D721Med (cell line): ENCODE measurements at regions not wholly inside any gene's neighbourhood (a gene's known extent, or its start where the extent isn't known, plus 50 kb on each side); places are given as distances from the start of the nearest gene placed in this dataset.

Experiments used
- DNase-seq: peaks from one replicate; pipeline ENCODE4 v3.0.0; 2011; ENCODE audit warnings: low spot score; ENCODE audit not compliant: insufficient read length
- FAIRE-seq: peaks from 2 replicates; lab custom pipeline; 2011; peaks lifted over from hg19 to GRCh38; lab: Jason Lieb, UNC
- TF ChIP-seq, protein P1 (sequence below): IDR thresholded peaks from 2 replicates; pipeline ENCODE4 v1.5.1; 2012; ENCODE audit warnings: mild to moderate bottlenecking, control low read depth; ENCODE audit not compliant: insufficient read depth; ENCODE audit errors: missing control alignments

DNA sequence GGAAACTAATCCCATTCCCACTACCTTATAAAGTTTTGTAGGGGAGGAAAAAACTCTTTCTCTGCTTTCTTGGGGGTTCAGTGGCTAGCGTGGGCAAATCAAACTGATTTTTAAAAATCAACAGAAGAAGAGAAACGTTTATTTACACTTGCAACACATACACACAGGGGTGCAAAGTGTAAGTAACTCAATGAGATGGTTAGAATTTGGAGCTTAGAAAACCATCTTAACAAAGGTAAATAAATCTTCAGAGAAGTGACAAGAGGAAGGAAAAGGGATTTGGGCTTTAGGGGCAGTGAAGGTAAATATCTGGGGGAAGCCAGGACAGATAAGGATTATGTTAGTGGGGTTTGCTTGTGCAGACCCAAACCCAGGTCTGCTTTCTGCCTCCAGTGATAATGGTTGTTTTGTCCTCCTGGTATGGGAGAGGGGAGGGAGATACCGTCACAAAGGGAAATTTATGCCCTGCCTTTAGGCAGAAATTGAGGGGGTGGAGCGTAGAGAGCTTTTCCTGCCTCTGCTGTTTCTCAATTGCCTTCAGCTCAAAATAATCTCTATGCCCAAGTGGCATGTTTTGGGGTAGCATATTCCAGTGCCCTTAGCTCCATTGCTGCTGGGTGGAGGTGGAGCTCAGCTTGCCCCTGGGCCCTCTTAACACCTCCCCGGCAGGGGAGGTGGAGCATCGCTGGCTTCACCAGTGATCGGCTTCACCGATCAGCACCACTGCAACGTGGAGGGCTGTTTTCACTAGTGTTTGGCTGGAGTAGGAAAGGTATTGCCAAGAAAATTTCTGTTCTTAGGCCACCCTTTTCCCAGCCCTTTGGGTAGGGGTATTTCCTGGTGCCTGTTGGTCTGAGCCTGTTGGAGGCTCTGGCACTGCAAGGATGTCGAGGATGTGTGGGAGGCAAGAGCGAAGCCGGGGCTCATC, 92.2 kb downstream of the TEX51 start:
- TF ChIP-seq, protein P1, sequence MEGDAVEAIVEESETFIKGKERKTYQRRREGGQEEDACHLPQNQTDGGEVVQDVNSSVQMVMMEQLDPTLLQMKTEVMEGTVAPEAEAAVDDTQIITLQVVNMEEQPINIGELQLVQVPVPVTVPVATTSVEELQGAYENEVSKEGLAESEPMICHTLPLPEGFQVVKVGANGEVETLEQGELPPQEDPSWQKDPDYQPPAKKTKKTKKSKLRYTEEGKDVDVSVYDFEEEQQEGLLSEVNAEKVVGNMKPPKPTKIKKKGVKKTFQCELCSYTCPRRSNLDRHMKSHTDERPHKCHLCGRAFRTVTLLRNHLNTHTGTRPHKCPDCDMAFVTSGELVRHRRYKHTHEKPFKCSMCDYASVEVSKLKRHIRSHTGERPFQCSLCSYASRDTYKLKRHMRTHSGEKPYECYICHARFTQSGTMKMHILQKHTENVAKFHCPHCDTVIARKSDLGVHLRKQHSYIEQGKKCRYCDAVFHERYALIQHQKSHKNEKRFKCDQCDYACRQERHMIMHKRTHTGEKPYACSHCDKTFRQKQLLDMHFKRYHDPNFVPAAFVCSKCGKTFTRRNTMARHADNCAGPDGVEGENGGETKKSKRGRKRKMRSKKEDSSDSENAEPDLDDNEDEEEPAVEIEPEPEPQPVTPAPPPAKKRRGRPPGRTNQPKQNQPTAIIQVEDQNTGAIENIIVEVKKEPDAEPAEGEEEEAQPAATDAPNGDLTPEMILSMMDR = no peak
- no peak for DNase-seq
- no peak for FAIRE-seq

DNA sequence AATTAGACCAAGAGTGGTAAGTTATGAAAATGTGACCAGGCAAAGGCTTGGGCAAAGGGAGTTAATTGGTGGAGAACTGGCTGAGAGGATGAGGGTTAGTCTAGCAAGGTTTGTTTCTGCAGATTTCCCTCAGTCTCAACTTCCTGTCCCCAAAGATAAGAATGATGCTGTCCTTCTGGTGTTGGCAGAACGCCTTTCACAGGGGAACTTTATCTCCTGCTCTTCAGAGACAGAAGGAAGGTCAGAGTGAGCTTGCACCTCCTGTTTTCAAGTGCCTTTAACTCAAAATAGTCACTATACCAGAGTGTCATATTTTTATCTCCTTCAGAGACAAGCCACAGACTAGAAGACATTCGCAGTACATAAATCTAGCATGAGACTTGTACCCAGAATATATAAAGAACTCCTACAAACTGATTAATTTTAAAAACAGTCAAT, 95.7 kb downstream of the TEX51 start:
- FAIRE-seq (no peak), DNase-seq (no peak)
- TF ChIP-seq, protein P1 = no peak

DNA sequence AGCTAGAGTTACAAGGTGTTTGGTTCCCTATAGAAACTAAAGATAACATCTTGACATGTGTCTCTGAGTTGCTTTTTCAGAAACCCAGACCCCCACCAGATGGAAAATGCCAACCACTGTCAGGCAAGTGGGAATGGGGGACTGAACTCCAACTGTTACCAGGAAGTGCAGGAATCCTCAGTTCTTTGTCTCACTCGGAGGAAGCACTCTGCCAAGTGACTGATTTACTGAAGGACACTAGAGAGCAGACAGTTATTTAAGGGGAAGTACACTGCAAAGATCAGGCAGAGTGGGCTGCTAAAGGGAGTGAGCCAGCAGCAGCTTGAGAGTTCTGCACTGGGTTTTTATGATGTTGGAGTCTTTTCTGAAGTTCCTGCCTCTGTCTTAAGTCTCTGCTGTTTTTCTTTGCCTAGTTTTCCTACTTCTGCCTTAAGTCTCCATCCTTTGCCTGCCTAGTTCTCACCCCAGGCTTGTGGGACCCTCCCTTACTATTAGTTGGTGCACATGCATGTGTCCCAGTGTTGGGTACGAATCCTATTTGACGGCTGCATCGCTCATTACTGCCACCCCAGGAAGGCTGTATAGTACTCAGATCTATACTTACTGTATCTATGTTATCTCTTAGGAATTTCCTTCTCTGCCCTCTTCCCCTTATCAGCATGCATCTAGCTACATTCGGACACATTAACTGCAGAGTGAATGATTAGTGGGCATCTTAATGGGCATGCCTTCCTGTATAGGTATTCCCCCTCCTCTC, 97.1 kb downstream of the TEX51 start:
- TF ChIP-seq, protein P1 = no peak
- DNase-seq (no peak), FAIRE-seq (no peak)

DNA sequence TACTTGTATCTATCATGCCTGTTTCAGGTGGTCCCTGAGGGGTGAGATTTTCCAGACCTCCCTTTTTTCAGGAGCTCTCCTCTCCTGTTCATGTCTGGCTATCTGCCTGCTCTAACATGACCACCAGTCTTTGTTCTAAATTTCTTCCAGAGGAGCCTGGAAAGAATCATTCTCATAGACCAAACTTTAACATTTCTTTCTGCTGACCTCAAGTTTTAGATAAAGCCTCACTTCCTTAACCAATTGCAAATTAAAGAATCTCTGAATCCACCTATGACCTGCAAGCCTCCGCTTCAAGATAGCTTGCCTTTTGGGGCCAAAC, 97.6 kb downstream of the TEX51 start:
- TF ChIP-seq, protein P1 = no peak
- DNase-seq = no peak
- FAIRE-seq = no peak
